WTC11 (cell line): ENCODE measurements at regions not wholly inside any gene's neighbourhood (a gene's known extent, or its start where the extent isn't known, plus 50 kb on each side); places are given as distances from the start of the nearest gene placed in this dataset.

ENCODE experiments used
- ARID4B ChIP-seq: sonication (generic); formaldehyde crosslinking; IDR thresholded peaks from 2 replicates; pipeline ENCODE4 v1.8.0; 2023; ENCODE audit warnings: missing genetic modification reagents, mild to moderate bottlenecking, borderline replicate concordance
- ATF3 ChIP-seq: sonication (generic); formaldehyde crosslinking; conservative IDR thresholded peaks from 2 replicates; pipeline ENCODE4 v1.8.1; 2022; ENCODE audit warnings: mild to moderate bottlenecking, missing genetic modification reagents
- ATF6 ChIP-seq: sonication (generic); formaldehyde crosslinking; IDR thresholded peaks from 2 replicates; pipeline ENCODE4 v1.8.1; 2023; ENCODE audit warnings: mild to moderate bottlenecking, missing genetic modification reagents
- CREB1 ChIP-seq: sonication (generic); formaldehyde crosslinking; IDR thresholded peaks from 2 replicates; pipeline ENCODE4 v1.8.0; 2023; ENCODE audit warnings: mild to moderate bottlenecking, missing genetic modification reagents
- CTCF ChIP-seq: fragments of 200-600 bp; IDR thresholded peaks from 2 replicates; pipeline ENCODE4 v1.8.0; 2022; ENCODE audit warnings: antibody characterized with exemption
- NR3C1 ChIP-seq: sonication (generic); formaldehyde crosslinking; conservative IDR thresholded peaks from 2 replicates; pipeline ENCODE4 v1.8.1; 2023; ENCODE audit warnings: low read depth, mild to moderate bottlenecking, missing genetic modification reagents
- ZNF263 ChIP-seq: sonication (generic); formaldehyde crosslinking; IDR thresholded peaks from 2 replicates; pipeline ENCODE4 v1.8.1; 2022; ENCODE audit warnings: low read depth, mild to moderate bottlenecking, moderate library complexity, missing genetic modification reagents
- TF ChIP-seq, protein P1 (sequence below): sonication (generic); formaldehyde crosslinking; IDR thresholded peaks from 2 replicates; pipeline ENCODE4 v1.8.1; 2023; ENCODE audit warnings: mild to moderate bottlenecking, missing genetic modification reagents, moderate library complexity
- TF ChIP-seq, protein P2 (sequence below): sonication (generic); formaldehyde crosslinking; IDR thresholded peaks from 2 replicates; pipeline ENCODE4 v1.8.1; 2023; ENCODE audit warnings: mild to moderate bottlenecking, moderate library complexity, missing genetic modification reagents

DNA sequence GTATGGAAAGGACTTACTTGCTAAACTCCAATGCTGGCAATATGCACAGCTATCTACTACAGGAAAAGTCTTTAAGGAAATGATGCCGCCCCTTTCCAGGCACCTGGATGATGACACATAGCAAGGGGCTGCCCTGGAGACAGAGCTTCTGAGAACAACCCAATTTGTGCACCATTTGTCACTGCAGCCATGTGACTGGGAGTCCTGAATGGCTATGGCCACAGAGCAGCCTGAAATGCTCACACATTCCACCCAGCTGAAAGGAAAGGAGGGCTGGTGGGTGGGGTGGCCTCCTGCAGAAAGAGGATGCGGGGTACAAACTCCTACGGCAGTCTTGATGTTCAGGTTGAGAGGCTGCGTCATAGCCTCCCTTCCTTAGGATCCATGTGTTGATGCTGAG, 70.1 kb upstream of the FSTL4 start:
- TF ChIP-seq CTCF, result no peak
- TF ChIP-seq CREB1 (CRISPR knock-in tag), result no peak
- TF ChIP-seq ARID4B, result no peak
- TF ChIP-seq, protein P1, sequence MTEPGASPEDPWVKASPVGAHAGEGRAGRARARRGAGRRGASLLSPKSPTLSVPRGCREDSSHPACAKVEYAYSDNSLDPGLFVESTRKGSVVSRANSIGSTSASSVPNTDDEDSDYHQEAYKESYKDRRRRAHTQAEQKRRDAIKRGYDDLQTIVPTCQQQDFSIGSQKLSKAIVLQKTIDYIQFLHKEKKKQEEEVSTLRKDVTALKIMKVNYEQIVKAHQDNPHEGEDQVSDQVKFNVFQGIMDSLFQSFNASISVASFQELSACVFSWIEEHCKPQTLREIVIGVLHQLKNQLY, result no peak
- TF ChIP-seq, protein P2, sequence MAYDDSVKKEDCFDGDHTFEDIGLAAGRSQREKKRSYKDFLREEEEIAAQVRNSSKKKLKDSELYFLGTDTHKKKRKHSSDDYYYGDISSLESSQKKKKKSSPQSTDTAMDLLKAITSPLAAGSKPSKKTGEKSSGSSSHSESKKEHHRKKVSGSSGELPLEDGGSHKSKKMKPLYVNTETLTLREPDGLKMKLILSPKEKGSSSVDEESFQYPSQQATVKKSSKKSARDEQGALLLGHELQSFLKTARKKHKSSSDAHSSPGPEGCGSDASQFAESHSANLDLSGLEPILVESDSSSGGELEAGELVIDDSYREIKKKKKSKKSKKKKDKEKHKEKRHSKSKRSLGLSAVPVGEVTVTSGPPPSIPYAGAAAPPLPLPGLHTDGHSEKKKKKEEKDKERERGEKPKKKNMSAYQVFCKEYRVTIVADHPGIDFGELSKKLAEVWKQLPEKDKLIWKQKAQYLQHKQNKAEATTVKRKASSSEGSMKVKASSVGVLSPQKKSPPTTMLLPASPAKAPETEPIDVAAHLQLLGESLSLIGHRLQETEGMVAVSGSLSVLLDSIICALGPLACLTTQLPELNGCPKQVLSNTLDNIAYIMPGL (CRISPR knock-in tag), result no peak
- TF ChIP-seq ATF6, result no peak
- no peak for TF ChIP-seq ZNF263 (CRISPR knock-in tag)
- no peak for TF ChIP-seq NR3C1 (CRISPR knock-in tag)
- no peak for TF ChIP-seq ATF3
